Esophagus muscularis mucosa (tissue), 4 donors: ENCODE measurements at regions not wholly inside any gene's neighbourhood (a gene's known extent, or its start where the extent isn't known, plus 50 kb on each side); places are given as distances from the start of the nearest gene placed in this dataset.

Source experiments
- EP300 ChIP-seq: sonication (generic); formaldehyde crosslinking; IDR thresholded peaks from one replicate; pipeline ENCODE4 v1.6.1; 2017; ENCODE audit warnings: antibody characterized with exemption
- POLR2A ChIP-seq: fragments of 450-650 bp; IDR thresholded peaks from one replicate; pipeline ENCODE4 v1.6.1; 2017; ENCODE audit warnings: antibody characterized with exemption, moderate library complexity, mild to moderate bottlenecking, low read depth
- POLR2AphosphoS5 ChIP-seq, 2 donors: sonication (generic); formaldehyde crosslinking; IDR thresholded peaks; one replicate each; pipeline ENCODE4 v1.6.1; 2017; ENCODE audit warnings: antibody characterized with exemption in 2 of 2
- TF ChIP-seq, protein P1 (sequence below), 3 experiments: fragments of 200-600 bp in 2 of 3; fragments of 450-650 bp in 1 of 3; sonication (generic) in 2 of 3; IDR thresholded peaks; one replicate each; pipeline ENCODE4 v1.5.1; 2017 to 2019; ENCODE audit warnings: antibody characterized with exemption in 3 of 3, mild to moderate bottlenecking in 2 of 3, moderate library complexity in 1 of 3

DNA sequence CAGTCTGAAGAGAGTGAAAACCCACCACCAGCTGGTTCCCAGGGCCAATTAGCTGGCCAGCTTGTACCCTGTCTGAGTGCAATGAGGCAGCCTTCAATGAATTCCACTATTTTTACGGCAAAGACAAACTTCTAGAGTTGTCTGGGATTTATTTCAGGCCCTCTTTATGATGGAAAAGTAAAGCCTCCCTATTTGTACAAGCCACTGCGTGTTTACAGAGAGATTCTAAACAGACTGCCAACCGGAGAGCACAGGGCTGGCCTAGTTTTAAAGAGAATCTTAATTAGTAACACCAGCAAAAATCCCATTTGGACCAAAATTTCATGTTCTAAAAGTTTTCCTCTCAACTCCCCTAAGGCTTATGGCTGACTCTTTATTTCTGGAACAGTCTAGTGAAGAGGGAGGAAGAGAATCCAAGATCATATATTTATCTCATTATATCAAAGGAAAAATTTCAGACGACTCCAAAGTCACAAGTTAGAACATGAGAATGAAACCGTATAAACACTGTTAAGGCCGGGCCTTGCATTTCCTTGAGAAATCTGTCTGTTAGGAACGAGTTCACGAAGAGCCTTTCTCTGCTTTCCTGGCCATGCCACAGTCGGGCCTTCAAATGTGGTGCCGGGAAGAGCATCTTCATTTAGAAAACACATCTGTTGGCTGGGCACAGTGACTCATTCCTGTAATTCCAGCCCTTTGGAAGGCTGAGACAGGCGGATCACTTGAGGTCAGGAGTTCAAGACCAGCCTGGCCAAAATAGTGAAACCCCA is 724.6 kb upstream of the NRP1 start:
- TF ChIP-seq, protein P1, sequence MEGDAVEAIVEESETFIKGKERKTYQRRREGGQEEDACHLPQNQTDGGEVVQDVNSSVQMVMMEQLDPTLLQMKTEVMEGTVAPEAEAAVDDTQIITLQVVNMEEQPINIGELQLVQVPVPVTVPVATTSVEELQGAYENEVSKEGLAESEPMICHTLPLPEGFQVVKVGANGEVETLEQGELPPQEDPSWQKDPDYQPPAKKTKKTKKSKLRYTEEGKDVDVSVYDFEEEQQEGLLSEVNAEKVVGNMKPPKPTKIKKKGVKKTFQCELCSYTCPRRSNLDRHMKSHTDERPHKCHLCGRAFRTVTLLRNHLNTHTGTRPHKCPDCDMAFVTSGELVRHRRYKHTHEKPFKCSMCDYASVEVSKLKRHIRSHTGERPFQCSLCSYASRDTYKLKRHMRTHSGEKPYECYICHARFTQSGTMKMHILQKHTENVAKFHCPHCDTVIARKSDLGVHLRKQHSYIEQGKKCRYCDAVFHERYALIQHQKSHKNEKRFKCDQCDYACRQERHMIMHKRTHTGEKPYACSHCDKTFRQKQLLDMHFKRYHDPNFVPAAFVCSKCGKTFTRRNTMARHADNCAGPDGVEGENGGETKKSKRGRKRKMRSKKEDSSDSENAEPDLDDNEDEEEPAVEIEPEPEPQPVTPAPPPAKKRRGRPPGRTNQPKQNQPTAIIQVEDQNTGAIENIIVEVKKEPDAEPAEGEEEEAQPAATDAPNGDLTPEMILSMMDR (IDR thresholded peaks at IDR 0.05): no peak
- TF ChIP-seq POLR2A (no peak), EP300 (no peak), POLR2AphosphoS5 (IDR thresholded peaks at IDR 0.05) (no peak)
